Activated CD4-positive, alpha-beta T cell treated with anti-CD3 and anti-CD28 coated beads, Interleukin-2, amount 50 U/mL, for 16 hours (primary cell): ENCODE measurements at regions not wholly inside any gene's neighbourhood (a gene's known extent, or its start where the extent isn't known, plus 50 kb on each side); places are given as distances from the start of the nearest gene placed in this dataset.

ENCODE experiments used
- DNase-seq: peaks from one replicate; pipeline ENCODE4 v3.0.0-alpha.2; 2020

- DNase-seq = no peak
These were observed 126.2 kb upstream of the UGT8 start for GRCh38 chr4:114472269-114473032.

GRCh38 chr4:114474188-114474800 is 124.3 kb upstream of the UGT8 start:
- DNase-seq = no peak

GRCh38 chr4:114476310-114476709 is 122.3 kb upstream of the UGT8 start:
- DNase-seq = no peak

- no peak for DNase-seq
These were observed 119.0 kb upstream of the UGT8 start for GRCh38 chr4:114479595-114479994.

GRCh38 chr4:114481856-114482255 is 116.8 kb upstream of the UGT8 start:
- DNase-seq = no peak

GRCh38 chr4:114487101-114487500 is 111.5 kb upstream of the UGT8 start:
- DNase-seq = no peak

GRCh38 chr4:114488301-114488982 is 110.2 kb upstream of the UGT8 start:
- DNase-seq = no peak

- no peak for DNase-seq
These were observed 104.3 kb upstream of the UGT8 start for GRCh38 chr4:114494246-114494803.

- DNase-seq = no peak
These were observed 103.1 kb upstream of the UGT8 start for GRCh38 chr4:114495471-114495928.

- no peak for DNase-seq
These were observed 101.5 kb upstream of the UGT8 start for GRCh38 chr4:114497116-114497515.

- no peak for DNase-seq
These were observed 89.3 kb upstream of the UGT8 start for GRCh38 chr4:114509340-114509739.

GRCh38 chr4:114512595-114513295 is 85.9 kb upstream of the UGT8 start:
- no peak for DNase-seq

- DNase-seq = no peak
These were observed 79.2 kb upstream of the UGT8 start for GRCh38 chr4:114519368-114519767.

GRCh38 chr4:114527170-114527569 is 71.4 kb upstream of the UGT8 start:
- no peak for DNase-seq

GRCh38 chr4:114527637-114528036 is 71.0 kb upstream of the UGT8 start:
- DNase-seq = no peak

GRCh38 chr4:114535725-114536124 is 62.9 kb upstream of the UGT8 start:
- DNase-seq = no peak

GRCh38 chr4:114537352-114537751 is 61.3 kb upstream of the UGT8 start:
- no peak for DNase-seq

GRCh38 chr4:114538012-114538617 is 60.5 kb upstream of the UGT8 start:
- DNase-seq = no peak

- DNase-seq = no peak
These were observed 58.6 kb upstream of the UGT8 start for GRCh38 chr4:114539985-114540384.

- peak; percentile 18 for DNase-seq
These were observed 51.1 kb upstream of the UGT8 start for GRCh38 chr4:114547340-114548134.
